COLO668 (cell line): ENCODE measurements at regions not wholly inside any gene's neighbourhood (a gene's known extent, or its start where the extent isn't known, plus 50 kb on each side); places are given as distances from the start of the nearest gene placed in this dataset.
"Not testable (repeated sequence)": the region's sequence is repeated elsewhere in the genome, so short reads cannot be mapped to it uniquely, and the experiment has no call there.

Experiments
- DNase-seq: peaks from one replicate; lab custom pipeline; 2025; ENCODE audit not compliant: unreplicated experiment; lab: John Stamatoyannopoulos, UW

GRCh38 chr21:14903172-14903865 is 161.5 kb downstream of the NRIP1 start:
- DNase-seq, result no peak

GRCh38 chr21:14901482-14901958 is 163.3 kb downstream of the NRIP1 start:
- no peak for DNase-seq

GRCh38 chr21:14900611-14901010 is 164.2 kb downstream of the NRIP1 start:
- DNase-seq, result no peak

GRCh38 chr21:14900058-14900457 is 164.7 kb downstream of the NRIP1 start:
- DNase-seq, result no peak

GRCh38 chr21:14895792-14896191 is 169.0 kb downstream of the NRIP1 start:
- DNase-seq, result no peak

GRCh38 chr21:14890141-14890540 is 174.7 kb downstream of the NRIP1 start:
- no peak for DNase-seq

- DNase-seq, result peak; percentile 48
Measured at GRCh38 chr21:14889080-14889810, 175.6 kb downstream of the NRIP1 start.

GRCh38 chr21:14888202-14888601 is 176.6 kb downstream of the NRIP1 start:
- DNase-seq, result no peak

GRCh38 chr21:14886001-14886400 is 178.8 kb downstream of the NRIP1 start:
- DNase-seq, result no peak

- DNase-seq, result no peak
Measured at GRCh38 chr21:14883351-14883750, 181.4 kb downstream of the NRIP1 start.

GRCh38 chr21:14882545-14882944 is 182.3 kb downstream of the NRIP1 start:
- DNase-seq, result not testable (repeated sequence)

GRCh38 chr21:14881863-14882499 is 182.8 kb downstream of the NRIP1 start:
- DNase-seq, result no peak

GRCh38 chr21:14880922-14881321 is 183.9 kb downstream of the NRIP1 start:
- no peak for DNase-seq

- no peak for DNase-seq
Measured at GRCh38 chr21:14879458-14879857, 185.3 kb downstream of the NRIP1 start.

GRCh38 chr21:14878971-14879370 is 185.8 kb downstream of the NRIP1 start:
- DNase-seq, result no peak

GRCh38 chr21:14877581-14878228 is 187.1 kb downstream of the NRIP1 start:
- no peak for DNase-seq

GRCh38 chr21:14876524-14876840 is 188.3 kb downstream of the NRIP1 start:
- no peak for DNase-seq

- DNase-seq, result no peak
Measured at GRCh38 chr21:14875704-14876523, 188.9 kb downstream of the NRIP1 start.

GRCh38 chr21:14875186-14875585 is 189.6 kb downstream of the NRIP1 start:
- DNase-seq, result no peak

- DNase-seq, result no peak
Measured at GRCh38 chr21:14874379-14874778, 190.4 kb downstream of the NRIP1 start.

- no peak for DNase-seq
Measured at GRCh38 chr21:14871861-14872260, 192.9 kb downstream of the NRIP1 start.
